Ureter (tissue), 1 donor: ENCODE measurements at regions not wholly inside any gene's neighbourhood (a gene's known extent, or its start where the extent isn't known, plus 50 kb on each side); places are given as distances from the start of the nearest gene placed in this dataset.

ENCODE experiments used
- DNase-seq: peaks from one replicate; pipeline ENCODE4 v3.0.0-alpha.2; 2020; ENCODE audit warnings: low spot score
- donor health status: DM: yes; HTN: yes; CAD: no.

- DNase-seq: no peak
Measured at GRCh38 chr2:64317707-64318475, 136.1 kb upstream of the LGALSL start.

- no peak for DNase-seq
Measured at GRCh38 chr2:64318476-64318748, 135.6 kb upstream of the LGALSL start.

GRCh38 chr2:64319896-64320295 is 134.1 kb upstream of the LGALSL start:
- DNase-seq: no peak

GRCh38 chr2:64322433-64322832 is 131.5 kb upstream of the LGALSL start:
- no peak for DNase-seq

- no peak for DNase-seq
Measured at GRCh38 chr2:64323197-64323596, 130.8 kb upstream of the LGALSL start.

GRCh38 chr2:64324746-64325410 is 129.1 kb upstream of the LGALSL start:
- DNase-seq: no peak

GRCh38 chr2:64325477-64325851 is 128.5 kb upstream of the LGALSL start:
- no peak for DNase-seq

- no peak for DNase-seq
Measured at GRCh38 chr2:64325852-64326577, 127.9 kb upstream of the LGALSL start.

- no peak for DNase-seq
Measured at GRCh38 chr2:64326578-64327050, 127.3 kb upstream of the LGALSL start.

GRCh38 chr2:64327129-64327509 is 126.8 kb upstream of the LGALSL start:
- no peak for DNase-seq

GRCh38 chr2:64327510-64328414 is 126.2 kb upstream of the LGALSL start:
- DNase-seq: peak; percentile 58

GRCh38 chr2:64328415-64328722 is 125.6 kb upstream of the LGALSL start:
- DNase-seq: no peak

- no peak for DNase-seq
Measured at GRCh38 chr2:64328756-64329155, 125.2 kb upstream of the LGALSL start.

- no peak for DNase-seq
Measured at GRCh38 chr2:64329848-64330247, 124.1 kb upstream of the LGALSL start.

GRCh38 chr2:64330281-64331113 is 123.5 kb upstream of the LGALSL start:
- peak; percentile 87 for DNase-seq

GRCh38 chr2:64331114-64331645 is 122.8 kb upstream of the LGALSL start:
- DNase-seq: no peak

GRCh38 chr2:64331849-64332699 is 121.9 kb upstream of the LGALSL start:
- no peak for DNase-seq

GRCh38 chr2:64336171-64336570 is 117.8 kb upstream of the LGALSL start:
- no peak for DNase-seq

- DNase-seq: no peak
Measured at GRCh38 chr2:64337314-64337713, 116.6 kb upstream of the LGALSL start.

- no peak for DNase-seq
Measured at GRCh38 chr2:64338108-64338507, 115.9 kb upstream of the LGALSL start.
